ENCODE measurements at regions not wholly inside any gene's neighbourhood (a gene's known extent, or its start where the extent isn't known, plus 50 kb on each side); places are given as distances from the start of the nearest gene placed in this dataset.
"Not testable (repeated sequence)": the region's sequence is repeated elsewhere in the genome, so short reads cannot be mapped to it uniquely, and the experiment has no call there.

GRCh38 chr15:38795471-38796245, 231.0 kb upstream of the RASGRP1 start:
- Histone ChIP-seq H3K27ac (no peak overlapping the region), H3K9me3 (no peaks in the 10 kb centered on the region), H3K27me3 (no peaks in the 10 kb centered on the region), H3K4me3 (no peak overlapping the region), H3K4me1 (no peaks in the 10 kb centered on the region), H3K36me3 (no peaks in the 10 kb centered on the region)
- in situ Hi-C loops (cut with MboI; ENCODE audit: low sequenced_read_pairs in 4 of 4), result no loop called here
- no peak for DNase-seq
- TF ChIP-seq POLR2A (IDR thresholded peaks at IDR 0.05) (no peak), CTCF (IDR thresholded peaks at IDR 0.05 in 4 of 5, conservative IDR thresholded peaks at IDR 0.05 in 1 of 5) (no peak)
- intact Hi-C loops (cut with DNase I; ENCODE audit: low total_unique reads), result no loop called here
- ATAC-seq, result no peak

- no peaks in the 10 kb centered on the region for H3K9me3 ChIP-seq
- DNase-seq (no peak), ATAC-seq (no peak)
- H3K27ac ChIP-seq, result no peak overlapping the region
- in situ Hi-C loops (cut with MboI; ENCODE audit: low sequenced_read_pairs in 4 of 4) (no loop called here), intact Hi-C loops (cut with DNase I; ENCODE audit: low total_unique reads) (no loop called here)
- H3K27me3 ChIP-seq, result no peaks in the 10 kb centered on the region
- no peak overlapping the region for H3K4me3 ChIP-seq
- no peaks in the 10 kb centered on the region for H3K36me3 ChIP-seq
- no peak for TF ChIP-seq POLR2A (IDR thresholded peaks at IDR 0.05)
- TF ChIP-seq CTCF (IDR thresholded peaks at IDR 0.05 in 4 of 5, conservative IDR thresholded peaks at IDR 0.05 in 1 of 5), result no peak
- H3K4me1 ChIP-seq, result no peaks in the 10 kb centered on the region
These were observed 232.0 kb upstream of the RASGRP1 start for GRCh38 chr15:38796589-38796988.

- H3K9me3 ChIP-seq; DNase-seq; intact Hi-C loops (cut with DNase I; ENCODE audit: low total_unique reads); ATAC-seq; H3K4me1 ChIP-seq; H3K27ac ChIP-seq; in situ Hi-C loops (cut with MboI; ENCODE audit: low sequenced_read_pairs in 4 of 4); H3K36me3 ChIP-seq; H3K27me3 ChIP-seq; H3K4me3 ChIP-seq: not testable (repeated sequence)
These were observed 232.9 kb upstream of the RASGRP1 start for GRCh38 chr15:38797506-38797905.

GRCh38 chr15:38799202-38799601, 234.6 kb upstream of the RASGRP1 start:
- H3K9me3 ChIP-seq; DNase-seq; H3K4me3 ChIP-seq; H3K27me3 ChIP-seq; H3K4me1 ChIP-seq; intact Hi-C loops (cut with DNase I; ENCODE audit: low total_unique reads); H3K27ac ChIP-seq; H3K36me3 ChIP-seq; ATAC-seq; in situ Hi-C loops (cut with MboI; ENCODE audit: low sequenced_read_pairs in 4 of 4): not testable (repeated sequence)

GRCh38 chr15:38809621-38810020, 245.0 kb upstream of the RASGRP1 start:
- intact Hi-C loops (cut with DNase I; ENCODE audit: low total_unique reads), result loop anchor here (10.0 kb wide), 2 partner anchors 185 to 875 kb away; no protein-coding TSS in a partner anchor
- DNase-seq (no peak), ATAC-seq (no peak)
- no peaks in the 10 kb centered on the region for H3K9me3 ChIP-seq
- no peak for TF ChIP-seq CTCF (IDR thresholded peaks at IDR 0.05 in 4 of 5, conservative IDR thresholded peaks at IDR 0.05 in 1 of 5)
- no peak for TF ChIP-seq POLR2A (IDR thresholded peaks at IDR 0.05)
- no peak overlapping the region for H3K4me3 ChIP-seq
- H3K27ac ChIP-seq, result no peak overlapping the region
- no peaks in the 10 kb centered on the region for H3K4me1 ChIP-seq
- no peaks in the 10 kb centered on the region for H3K36me3 ChIP-seq
- H3K27me3 ChIP-seq, result no peaks in the 10 kb centered on the region
- in situ Hi-C loops (cut with MboI; ENCODE audit: low sequenced_read_pairs in 4 of 4), result loop anchor here (10.0 to 25.0 kb wide), 4 partner anchors 175 to 778 kb away; partner anchors contain the start of gene THBS1 (in 2 of the 4)
